CD14-positive monocyte (primary cell): ENCODE measurements at regions not wholly inside any gene's neighbourhood (a gene's known extent, or its start where the extent isn't known, plus 50 kb on each side); places are given as distances from the start of the nearest gene placed in this dataset.

Experiments used
- DNase-seq, 3 donors: peaks; one replicate each; pipeline ENCODE4 v3.0.0-alpha.2; 2011 to 2022
- H2AFZ ChIP-seq: 2 replicates; pipeline ENCODE4 v1.6.0; 2012; ENCODE audit warnings: mild to moderate bottlenecking, low read depth, low read length, inconsistent platforms; ENCODE audit not compliant: insufficient read depth, poor library complexity, severe bottlenecking
- H3K27ac ChIP-seq, 2 donors: 1 replicate in 1 of 2; 2 replicates in 1 of 2; pipeline ENCODE4 v1.5.1; 2012 to 2013; ENCODE audit warnings: low read length in 2 of 2, control low read depth in 1 of 2, inconsistent platforms in 1 of 2, low read depth in 1 of 2, mild to moderate bottlenecking in 1 of 2
- H3K27me3 ChIP-seq, 2 donors: one replicate each; pipeline versions ENCODE4 v1.6.0 to v1.6.1; 2011 to 2013; ENCODE audit warnings: low read length in 2 of 2; ENCODE audit not compliant: control insufficient read depth in 2 of 2, insufficient read depth in 2 of 2
- H3K36me3 ChIP-seq, 2 donors: replicated peaks in 1 of 2; 1 replicate in 1 of 2; 2 replicates in 1 of 2; pipeline versions ENCODE4 v1.5.1 to v1.6.1; 2012 to 2013; ENCODE audit warnings: low read length in 2 of 2, control low read depth in 1 of 2, inconsistent platforms in 1 of 2, mild to moderate bottlenecking in 1 of 2; ENCODE audit not compliant: insufficient read depth in 2 of 2, control insufficient read depth in 1 of 2
- H3K4me1 ChIP-seq, 2 donors: 1 replicate in 1 of 2; 2 replicates in 1 of 2; pipeline versions ENCODE4 v1.5.1 to v1.6.1; 2012 to 2013; ENCODE audit warnings: low read length in 2 of 2, control low read depth in 1 of 2, inconsistent platforms in 1 of 2, mild to moderate bottlenecking in 1 of 2, moderate library complexity in 1 of 2; ENCODE audit not compliant: insufficient read depth in 2 of 2, control insufficient read depth in 1 of 2
- H3K4me2 ChIP-seq: replicated peaks from 2 replicates; pipeline ENCODE3; 2012; ENCODE audit warnings: low read length, moderate library complexity, mild to moderate bottlenecking; ENCODE audit not compliant: poor library complexity, severe bottlenecking; ENCODE audit errors: extremely low read depth
- H3K4me3 ChIP-seq, 3 experiments: fragments of 200-600 bp in 1 of 3; sonication (generic) in 1 of 3; replicated peaks in 1 of 3; 1 replicate in 2 of 3; 2 replicates in 1 of 3; pipeline ENCODE4 v1.5.1; 2011 to 2013; ENCODE audit warnings: low read length in 3 of 3, mild to moderate bottlenecking in 3 of 3, control low read depth in 2 of 3, low read depth in 2 of 3, inconsistent platforms in 1 of 3, moderate library complexity in 1 of 3
- H3K79me2 ChIP-seq: 2 replicates; pipeline ENCODE4 v1.6.0; 2012; ENCODE audit warnings: mild to moderate bottlenecking, control low read depth, inconsistent platforms, low read length, moderate library complexity; ENCODE audit not compliant: insufficient read depth
- H3K9ac ChIP-seq: 2 replicates; pipeline ENCODE4 v1.6.0; 2017; ENCODE audit warnings: low read length, mild to moderate bottlenecking; ENCODE audit not compliant: insufficient read depth, poor library complexity, severe bottlenecking
- H3K9me3 ChIP-seq, 2 donors: replicated peaks in 1 of 2; 1 replicate in 1 of 2; 2 replicates in 1 of 2; pipeline versions ENCODE4 v1.5.1 to v1.6.1; 2012 to 2013; ENCODE audit warnings: low read length in 2 of 2, control low read depth in 1 of 2; ENCODE audit not compliant: control insufficient read depth in 1 of 2, insufficient read depth in 1 of 2
- H4K20me1 ChIP-seq: 2 replicates; pipeline ENCODE4 v1.6.0; 2012; ENCODE audit warnings: mild to moderate bottlenecking, low read length, control low read depth, moderate library complexity; ENCODE audit not compliant: insufficient read depth
- H3K27ac Mint-ChIP-seq, 7 donors: one replicate each; pipeline ENCODE4 v1.8.0; 2020; ENCODE audit warnings: mild to moderate bottlenecking in 7 of 7, mixed read lengths in 7 of 7, moderate library complexity in 6 of 7, inconsistent platforms in 2 of 7
- H3K27me3 Mint-ChIP-seq, 3 donors: one replicate each; pipeline ENCODE4 v1.8.0; 2021 to 2022; ENCODE audit warnings: low read depth in 3 of 3, mild to moderate bottlenecking in 3 of 3, mixed read lengths in 3 of 3, moderate library complexity in 3 of 3, inconsistent platforms in 1 of 3
- H3K36me3 Mint-ChIP-seq, 2 donors: one replicate each; pipeline ENCODE4 v1.8.0; 2020; ENCODE audit warnings: mixed read lengths in 2 of 2, inconsistent platforms in 1 of 2, mild to moderate bottlenecking in 1 of 2
- H3K4me1 Mint-ChIP-seq: one replicate; pipeline ENCODE4 v1.8.0; 2020; ENCODE audit warnings: mild to moderate bottlenecking, mixed read lengths
- H3K4me3 Mint-ChIP-seq, 2 donors: one replicate each; pipeline ENCODE4 v1.8.0; 2020; ENCODE audit warnings: mild to moderate bottlenecking in 2 of 2, mixed read lengths in 2 of 2, moderate library complexity in 1 of 2
- H3K9me3 Mint-ChIP-seq, 7 donors: one replicate each; pipeline ENCODE4 v1.8.0; 2020 to 2022; ENCODE audit warnings: mixed read lengths in 7 of 7, mild to moderate bottlenecking in 6 of 7, moderate library complexity in 6 of 7, inconsistent platforms in 2 of 7
- WGBS: methylation state at CpG from one replicate; pipeline ENCODE4 v1.1.5; 2013; ENCODE audit warnings: missing lambda C conversion rate; ENCODE audit not compliant: insufficient coverage; 5-methylcytosine and 5-hydroxymethylcytosine counted together
- intact Hi-C, 2 donors: fragments of 100-400 bp; cut with micrococcal nuclease; formaldehyde crosslinking; loops; one replicate each; pipeline versions ENCODE4 v1.15.0 to v1.15.1; 2023
- TF ChIP-seq, protein P1 (sequence below): fragments of 200-600 bp; IDR thresholded peaks from one replicate; pipeline ENCODE4 v1.8.0; 2022; ENCODE audit warnings: antibody characterized with exemption, mild to moderate bottlenecking

DNA sequence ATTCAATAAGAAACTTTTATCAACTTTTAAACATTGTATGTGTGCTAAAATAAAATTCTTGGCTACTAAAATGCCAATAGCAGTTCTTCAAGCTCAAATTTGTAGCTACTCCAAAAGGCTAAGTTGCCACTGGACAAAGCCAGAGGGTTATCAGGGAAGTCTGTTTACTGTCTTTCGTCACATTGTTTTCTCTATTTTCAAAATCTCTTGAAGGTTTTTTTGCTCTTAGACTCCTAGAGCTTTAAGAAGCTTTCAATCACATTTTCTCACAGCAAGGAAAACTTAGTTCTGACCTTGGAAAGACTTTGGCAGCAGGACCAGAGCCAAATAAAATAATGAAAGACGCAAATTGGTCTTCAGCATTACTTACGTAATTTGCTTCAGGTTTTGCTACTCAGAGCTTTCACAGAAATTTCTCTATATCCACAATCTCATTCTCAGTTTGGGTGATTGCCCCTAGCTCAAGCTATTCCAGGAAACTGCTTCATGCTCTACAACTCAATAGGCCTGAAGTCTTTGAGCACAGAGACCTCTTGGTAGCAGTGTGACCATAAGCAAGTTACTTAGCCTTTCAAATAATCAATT, 257.7 kb downstream of the GABRG2 start:
- WGBS = 93% methylated on average over 3 of the region's 3 CpGs
- H4K20me1 ChIP-seq = no peaks in the 10 kb centered on the region
- H3K36me3 Mint-ChIP-seq = no peaks in the 10 kb centered on the region
- no peak overlapping the region for H3K4me2 ChIP-seq
- H3K9ac ChIP-seq = no peak overlapping the region
- no peak for DNase-seq
- H3K27ac Mint-ChIP-seq = no peak overlapping the region
- H3K27ac ChIP-seq = no peak overlapping the region
- H3K4me3 ChIP-seq = no peak overlapping the region
- no peaks in the 10 kb centered on the region for H3K36me3 ChIP-seq
- H3K27me3 ChIP-seq = no peaks in the 10 kb centered on the region
- H3K4me3 Mint-ChIP-seq = no peak overlapping the region
- peaks cover 3 to 11% (median 8%) of the 10 kb centered on the region in 7 donors for H3K9me3 Mint-ChIP-seq
- H3K4me1 Mint-ChIP-seq = no peaks in the 10 kb centered on the region
- H3K27me3 Mint-ChIP-seq = peaks cover 0 to 2% (median 0%) of the 10 kb centered on the region in 3 donors
- H3K4me1 ChIP-seq = no peaks in the 10 kb centered on the region
- no peaks in the 10 kb centered on the region for H3K79me2 ChIP-seq
- peaks cover 5 to 6% of the 10 kb centered on the region in 2 donors for H3K9me3 ChIP-seq
- intact Hi-C loops = no loop called here
- H2AFZ ChIP-seq = no peak overlapping the region
- TF ChIP-seq, protein P1, sequence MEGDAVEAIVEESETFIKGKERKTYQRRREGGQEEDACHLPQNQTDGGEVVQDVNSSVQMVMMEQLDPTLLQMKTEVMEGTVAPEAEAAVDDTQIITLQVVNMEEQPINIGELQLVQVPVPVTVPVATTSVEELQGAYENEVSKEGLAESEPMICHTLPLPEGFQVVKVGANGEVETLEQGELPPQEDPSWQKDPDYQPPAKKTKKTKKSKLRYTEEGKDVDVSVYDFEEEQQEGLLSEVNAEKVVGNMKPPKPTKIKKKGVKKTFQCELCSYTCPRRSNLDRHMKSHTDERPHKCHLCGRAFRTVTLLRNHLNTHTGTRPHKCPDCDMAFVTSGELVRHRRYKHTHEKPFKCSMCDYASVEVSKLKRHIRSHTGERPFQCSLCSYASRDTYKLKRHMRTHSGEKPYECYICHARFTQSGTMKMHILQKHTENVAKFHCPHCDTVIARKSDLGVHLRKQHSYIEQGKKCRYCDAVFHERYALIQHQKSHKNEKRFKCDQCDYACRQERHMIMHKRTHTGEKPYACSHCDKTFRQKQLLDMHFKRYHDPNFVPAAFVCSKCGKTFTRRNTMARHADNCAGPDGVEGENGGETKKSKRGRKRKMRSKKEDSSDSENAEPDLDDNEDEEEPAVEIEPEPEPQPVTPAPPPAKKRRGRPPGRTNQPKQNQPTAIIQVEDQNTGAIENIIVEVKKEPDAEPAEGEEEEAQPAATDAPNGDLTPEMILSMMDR = no peak

DNA sequence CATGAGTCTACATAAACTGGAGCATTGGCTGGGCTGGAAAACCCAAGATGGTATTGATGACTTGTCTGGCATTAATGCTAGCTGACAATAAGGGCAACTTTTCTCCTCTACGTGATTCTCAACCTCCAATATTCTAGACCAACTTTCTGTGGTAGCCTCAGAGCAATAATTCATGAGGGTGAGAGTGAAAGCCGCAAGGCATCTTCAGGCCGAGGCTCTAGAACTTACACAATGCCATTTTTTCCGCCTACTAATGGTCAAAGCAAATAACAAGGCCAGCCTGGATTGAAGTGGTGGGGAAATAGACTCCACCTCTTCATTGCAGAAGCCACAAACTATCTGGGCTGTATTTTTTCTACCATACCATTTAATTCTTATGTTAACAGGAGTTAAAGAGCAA, 267.4 kb downstream of the GABRG2 start:
- H3K4me1 ChIP-seq = no peaks in the 10 kb centered on the region
- WGBS = no CpG with 5 or more reads among the region's 4 CpGs

More for the DNA sequence above, 267.4 kb downstream of the GABRG2 start:
- TF ChIP-seq, protein P1 = no peak
- peaks cover 0 to 2% (median 0%) of the 10 kb centered on the region in 3 donors for H3K27me3 Mint-ChIP-seq
- no peak overlapping the region for H3K27ac ChIP-seq
- no peak overlapping the region for H3K9ac ChIP-seq
- no peak overlapping the region for H3K4me3 ChIP-seq
- no peaks in the 10 kb centered on the region for H4K20me1 ChIP-seq
- H3K9me3 Mint-ChIP-seq = peaks cover 0 to 7% (median 4%) of the 10 kb centered on the region in 7 donors
- no peaks in the 10 kb centered on the region for H3K4me1 Mint-ChIP-seq
- H2AFZ ChIP-seq = no peak overlapping the region
- H3K36me3 Mint-ChIP-seq = no peaks in the 10 kb centered on the region
- no peaks in the 10 kb centered on the region for H3K9me3 ChIP-seq
- H3K36me3 ChIP-seq = no peaks in the 10 kb centered on the region
- H3K4me3 Mint-ChIP-seq = no peak overlapping the region
- DNase-seq = no peak
- no peak overlapping the region for H3K27ac Mint-ChIP-seq
- intact Hi-C loops = no loop called here
- H3K4me2 ChIP-seq = no peak overlapping the region
- H3K79me2 ChIP-seq = no peaks in the 10 kb centered on the region
- H3K27me3 ChIP-seq = no peaks in the 10 kb centered on the region
